ENCODE measurements at regions not wholly inside any gene's neighbourhood (a gene's known extent, or its start where the extent isn't known, plus 50 kb on each side); places are given as distances from the start of the nearest gene placed in this dataset.

DNA sequence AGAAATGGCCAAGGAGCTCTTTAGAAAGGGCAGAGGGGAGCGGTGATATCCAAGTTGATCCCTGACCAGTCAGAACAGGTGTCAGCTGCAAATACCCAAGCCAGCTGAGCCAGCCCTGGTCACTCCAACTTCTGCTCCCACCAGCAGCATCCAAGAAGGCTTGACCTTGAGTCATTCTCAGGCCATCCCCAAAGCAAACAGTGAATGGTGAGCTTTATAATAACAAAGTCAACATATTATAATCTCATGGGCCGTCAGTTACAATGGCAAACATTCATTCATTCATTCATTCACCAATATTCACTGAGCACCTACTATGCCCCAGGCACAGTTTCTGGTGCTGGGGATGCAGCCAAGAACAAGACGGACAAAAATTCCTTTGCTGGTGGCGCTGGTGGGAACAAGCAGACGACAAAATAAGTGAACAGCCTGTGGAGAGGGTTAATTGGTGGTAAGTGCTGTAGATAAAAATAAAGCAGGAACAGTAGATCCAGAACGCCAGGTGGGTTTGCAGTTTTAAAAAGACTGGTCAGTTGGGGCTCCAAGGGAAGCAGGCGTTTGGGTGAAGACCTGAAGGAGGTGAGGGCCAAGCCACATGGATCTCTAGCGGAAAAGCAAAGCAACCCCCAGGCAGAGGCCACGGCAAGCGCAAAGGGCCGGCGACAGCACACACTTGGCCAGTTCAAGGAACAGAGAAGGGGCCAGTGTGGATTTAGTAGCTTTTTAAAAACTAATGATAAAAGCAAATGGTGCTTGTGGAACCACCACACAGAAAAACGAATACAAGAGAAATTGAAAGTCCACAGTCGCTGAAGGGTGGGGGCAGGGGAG is 131.8 kb upstream of the PTPN1 start:
- no peaks in the 10 kb centered on the region for H3K9me2 ChIP-seq (ENCODE audit: low read depth, low read length)
- no peak overlapping the region for H3K4me2 ChIP-seq (ENCODE audit: low read length)
- peaks cover 6% of the 10 kb centered on the region for H3K4me1 ChIP-seq (ENCODE audit: insufficient read depth, low read length, severe bottlenecking)
- no peak overlapping the region for H3K27ac ChIP-seq (ENCODE audit: low read depth, low read length, poor library complexity, severe bottlenecking)
- no peaks in the 10 kb centered on the region for H3F3A ChIP-seq (ENCODE audit: insufficient read depth, low read length)
- TF ChIP-seq EZH2 (IDR thresholded peaks at IDR 0.05; ENCODE audit: borderline replicate concordance, low read length): no peak
- no peak for TF ChIP-seq CTCF (IDR thresholded peaks at IDR 0.05; ENCODE audit: low read length)
- no peak overlapping the region for H2AFZ ChIP-seq (ENCODE audit: low read length)
- no peak overlapping the region for H3K9ac ChIP-seq (ENCODE audit: low read length)
- H4K20me1 ChIP-seq (ENCODE audit: insufficient read depth, low read length): no peaks in the 10 kb centered on the region
- H3K27me3 ChIP-seq (ENCODE audit: insufficient read depth, low read length): no peaks in the 10 kb centered on the region; the same call in 1 of the 2 replicates
- H3K36me3 ChIP-seq (ENCODE audit: insufficient read depth, low read length): no peaks in the 10 kb centered on the region
- no peak overlapping the region for H3K4me3 ChIP-seq (ENCODE audit: low read depth, low read length, poor library complexity, severe bottlenecking)
- no peaks in the 10 kb centered on the region for H3K79me2 ChIP-seq (ENCODE audit: insufficient read depth, low read length)
- H3K9me3 ChIP-seq (ENCODE audit: low read length): no peaks in the 10 kb centered on the region

GRCh38 chr20:50379049-50379990 is 130.9 kb upstream of the PTPN1 start:
- H4K20me1 ChIP-seq (ENCODE audit: insufficient read depth, low read length): no peaks in the 10 kb centered on the region
- no peaks in the 10 kb centered on the region for H3K79me2 ChIP-seq (ENCODE audit: insufficient read depth, low read length)
- H3F3A ChIP-seq (ENCODE audit: insufficient read depth, low read length): no peaks in the 10 kb centered on the region
- no peak overlapping the region for H3K4me3 ChIP-seq (ENCODE audit: low read depth, low read length, poor library complexity, severe bottlenecking)
- H3K4me1 ChIP-seq (ENCODE audit: insufficient read depth, low read length, severe bottlenecking): peaks cover 6% of the 10 kb centered on the region
- no peak overlapping the region for H3K27ac ChIP-seq (ENCODE audit: low read depth, low read length, poor library complexity, severe bottlenecking)
- H3K27me3 ChIP-seq (ENCODE audit: insufficient read depth, low read length): no peaks in the 10 kb centered on the region
- no peaks in the 10 kb centered on the region for H3K9me3 ChIP-seq (ENCODE audit: low read length)
- H3K9ac ChIP-seq (ENCODE audit: low read length): no peak overlapping the region
- no peaks in the 10 kb centered on the region for H3K9me2 ChIP-seq (ENCODE audit: low read depth, low read length)
- H3K4me2 ChIP-seq (ENCODE audit: low read length): no peak overlapping the region
- TF ChIP-seq CTCF (IDR thresholded peaks at IDR 0.05; ENCODE audit: low read length) (no peak), EZH2 (IDR thresholded peaks at IDR 0.05; ENCODE audit: borderline replicate concordance, low read length) (no peak)
- H3K36me3 ChIP-seq (ENCODE audit: insufficient read depth, low read length): no peaks in the 10 kb centered on the region
- no peak overlapping the region for H2AFZ ChIP-seq (ENCODE audit: low read length)

DNA sequence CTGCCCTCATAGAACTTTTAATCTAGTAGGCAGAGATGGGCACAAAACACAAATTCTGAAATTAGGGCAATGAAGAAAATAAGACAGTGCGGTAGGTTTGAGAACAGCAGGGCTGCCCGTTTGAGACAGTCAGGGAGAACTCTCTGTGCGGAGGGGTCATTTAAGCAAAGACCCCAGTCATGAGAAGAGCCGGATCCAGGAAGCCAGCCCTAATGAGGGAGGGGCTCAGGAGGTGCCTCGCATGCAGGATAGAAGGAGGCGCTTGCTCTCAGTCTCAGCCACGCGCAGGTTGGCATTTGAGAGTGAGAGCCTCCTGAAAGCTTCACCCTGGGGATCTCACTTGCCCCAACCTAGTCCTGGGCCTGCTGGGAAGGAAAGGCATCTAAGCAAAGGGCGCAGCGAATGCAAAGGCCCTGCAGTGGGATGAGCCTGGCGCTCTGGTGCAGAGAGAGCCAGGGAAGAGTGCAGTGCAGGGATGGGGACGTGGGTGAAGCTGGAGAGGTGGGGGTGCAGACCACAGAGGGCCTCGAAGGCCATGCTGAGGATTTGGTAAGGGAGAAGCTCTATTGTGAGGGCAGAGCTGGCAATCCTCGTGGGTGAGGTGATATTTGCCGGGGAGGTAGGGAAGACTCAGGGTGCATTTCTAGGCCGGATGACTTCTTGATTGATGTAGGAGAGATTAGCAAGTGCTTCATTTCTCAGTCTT is 130.0 kb upstream of the PTPN1 start:
- no peaks in the 10 kb centered on the region for H3K79me2 ChIP-seq (ENCODE audit: insufficient read depth, low read length)
- TF ChIP-seq CTCF (IDR thresholded peaks at IDR 0.05; ENCODE audit: low read length) (no peak), EZH2 (IDR thresholded peaks at IDR 0.05; ENCODE audit: borderline replicate concordance, low read length) (no peak)
- no peaks in the 10 kb centered on the region for H3K27me3 ChIP-seq (ENCODE audit: insufficient read depth, low read length)
- no peaks in the 10 kb centered on the region for H3F3A ChIP-seq (ENCODE audit: insufficient read depth, low read length)
- H3K9me3 ChIP-seq (ENCODE audit: low read length): no peaks in the 10 kb centered on the region
- no peak overlapping the region for H3K27ac ChIP-seq (ENCODE audit: low read depth, low read length, poor library complexity, severe bottlenecking)
- no peak overlapping the region for H2AFZ ChIP-seq (ENCODE audit: low read length)
- H3K4me1 ChIP-seq (ENCODE audit: insufficient read depth, low read length, severe bottlenecking): peaks cover 6% of the 10 kb centered on the region
- no peak overlapping the region for H3K9ac ChIP-seq (ENCODE audit: low read length)
- no peaks in the 10 kb centered on the region for H3K9me2 ChIP-seq (ENCODE audit: low read depth, low read length)
- H3K4me2 ChIP-seq (ENCODE audit: low read length): no peak overlapping the region
- H3K36me3 ChIP-seq (ENCODE audit: insufficient read depth, low read length): no peaks in the 10 kb centered on the region
- H3K4me3 ChIP-seq (ENCODE audit: low read depth, low read length, poor library complexity, severe bottlenecking): no peak overlapping the region
- no peaks in the 10 kb centered on the region for H4K20me1 ChIP-seq (ENCODE audit: insufficient read depth, low read length)
